ENCODE measurements at regions not wholly inside any gene's neighbourhood (a gene's known extent, or its start where the extent isn't known, plus 50 kb on each side); places are given as distances from the start of the nearest gene placed in this dataset.

DNA sequence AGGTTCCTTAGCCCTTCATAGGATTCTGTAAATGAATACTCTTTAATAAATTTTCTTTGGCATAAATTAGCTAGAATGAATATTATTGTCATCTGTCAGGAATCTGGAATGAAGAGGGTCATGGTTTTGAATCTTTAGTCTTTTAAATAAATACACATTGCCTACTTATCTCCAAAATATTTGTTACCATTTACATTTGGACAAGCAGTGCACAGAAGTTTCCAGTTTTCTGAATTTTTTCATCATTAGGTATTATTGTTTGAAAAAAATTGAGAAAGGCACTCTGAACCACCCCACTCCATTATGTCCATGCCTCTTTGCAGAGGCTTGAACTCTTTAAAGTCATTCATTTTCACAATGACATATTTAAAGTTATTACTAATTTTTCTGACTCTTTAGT, 549.0 kb upstream of the LUZP2 start:
- no peaks in the 10 kb centered on the region for H3K36me3 Mint-ChIP-seq (ENCODE audit: low read depth)
- no peaks in the 10 kb centered on the region for H3K27me3 Mint-ChIP-seq (ENCODE audit: low read depth, poor library complexity)
- no peaks in the 10 kb centered on the region for H3K4me1 Mint-ChIP-seq
- H3K27ac Mint-ChIP-seq, result no peak overlapping the region
- no peaks in the 10 kb centered on the region for H3K9me3 Mint-ChIP-seq
- TF ChIP-seq, protein P1, sequence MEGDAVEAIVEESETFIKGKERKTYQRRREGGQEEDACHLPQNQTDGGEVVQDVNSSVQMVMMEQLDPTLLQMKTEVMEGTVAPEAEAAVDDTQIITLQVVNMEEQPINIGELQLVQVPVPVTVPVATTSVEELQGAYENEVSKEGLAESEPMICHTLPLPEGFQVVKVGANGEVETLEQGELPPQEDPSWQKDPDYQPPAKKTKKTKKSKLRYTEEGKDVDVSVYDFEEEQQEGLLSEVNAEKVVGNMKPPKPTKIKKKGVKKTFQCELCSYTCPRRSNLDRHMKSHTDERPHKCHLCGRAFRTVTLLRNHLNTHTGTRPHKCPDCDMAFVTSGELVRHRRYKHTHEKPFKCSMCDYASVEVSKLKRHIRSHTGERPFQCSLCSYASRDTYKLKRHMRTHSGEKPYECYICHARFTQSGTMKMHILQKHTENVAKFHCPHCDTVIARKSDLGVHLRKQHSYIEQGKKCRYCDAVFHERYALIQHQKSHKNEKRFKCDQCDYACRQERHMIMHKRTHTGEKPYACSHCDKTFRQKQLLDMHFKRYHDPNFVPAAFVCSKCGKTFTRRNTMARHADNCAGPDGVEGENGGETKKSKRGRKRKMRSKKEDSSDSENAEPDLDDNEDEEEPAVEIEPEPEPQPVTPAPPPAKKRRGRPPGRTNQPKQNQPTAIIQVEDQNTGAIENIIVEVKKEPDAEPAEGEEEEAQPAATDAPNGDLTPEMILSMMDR (IDR thresholded peaks at IDR 0.05), result no peak
- DNase-seq, result no peak
- no peak overlapping the region for H3K4me3 Mint-ChIP-seq

DNA sequence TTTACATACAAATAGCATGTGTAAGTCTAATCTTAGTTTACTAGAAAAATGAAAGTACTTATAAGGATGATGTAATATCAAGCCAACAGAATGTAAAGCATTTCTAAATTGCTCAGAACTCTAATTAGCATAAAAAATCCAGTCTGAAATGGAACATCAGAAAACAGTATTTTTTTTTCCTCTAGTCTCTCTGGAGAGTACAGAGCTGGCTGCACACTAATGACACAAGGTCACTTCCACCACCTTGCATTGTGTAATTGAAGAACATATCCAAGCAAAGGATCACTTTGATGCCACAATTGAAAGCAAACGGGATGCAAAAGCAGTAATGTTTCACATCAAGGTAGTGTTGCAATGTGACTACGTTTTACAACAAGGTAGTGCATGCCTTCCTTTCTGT, 548.0 kb upstream of the LUZP2 start:
- H3K36me3 Mint-ChIP-seq (ENCODE audit: low read depth), result no peaks in the 10 kb centered on the region
- no peaks in the 10 kb centered on the region for H3K9me3 Mint-ChIP-seq
- DNase-seq, result no peak
- no peak overlapping the region for H3K4me3 Mint-ChIP-seq
- H3K27ac Mint-ChIP-seq, result no peak overlapping the region
- H3K4me1 Mint-ChIP-seq, result no peaks in the 10 kb centered on the region
- TF ChIP-seq, protein P1 (IDR thresholded peaks at IDR 0.05), result no peak
- no peaks in the 10 kb centered on the region for H3K27me3 Mint-ChIP-seq (ENCODE audit: low read depth, poor library complexity)

DNA sequence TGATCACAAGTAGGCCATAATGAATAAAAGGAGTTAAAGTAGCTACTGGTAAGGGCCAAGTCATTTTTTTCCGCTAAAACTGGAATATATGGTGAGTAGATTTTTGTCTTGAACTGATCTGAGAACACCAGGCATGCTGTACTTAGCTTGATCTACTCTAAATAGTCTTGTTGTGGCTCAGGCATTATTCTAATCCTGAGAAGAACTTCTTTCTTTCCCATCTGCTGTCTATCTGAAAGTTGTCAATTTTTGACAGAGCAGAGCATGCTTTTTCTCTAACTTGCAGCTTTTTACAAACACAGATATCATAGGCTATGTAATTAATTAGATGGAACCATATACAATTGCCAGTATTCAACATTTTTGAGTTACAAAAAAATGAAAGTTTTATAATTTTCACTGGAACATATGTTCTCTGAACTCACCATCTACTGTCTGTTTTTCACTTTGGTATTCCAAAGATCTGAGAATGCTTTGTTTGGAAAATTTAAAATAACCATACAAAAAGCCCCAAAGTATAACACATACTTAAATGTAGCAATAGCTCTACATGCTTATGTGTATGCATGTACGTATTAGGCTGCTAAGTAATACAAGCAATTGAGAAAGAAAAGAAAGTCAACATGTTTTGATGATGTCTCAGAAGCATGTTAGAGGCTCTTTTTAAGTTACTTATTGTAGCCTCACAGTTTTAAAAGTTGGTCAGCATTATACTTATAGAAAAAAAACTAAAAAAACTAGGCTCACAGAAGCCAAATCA, 542.7 kb upstream of the LUZP2 start:
- no peak for DNase-seq
- Mint-ChIP-seq H3K4me1 (no peaks in the 10 kb centered on the region), H3K27me3 (ENCODE audit: low read depth, poor library complexity) (no peaks in the 10 kb centered on the region), H3K36me3 (ENCODE audit: low read depth) (no peaks in the 10 kb centered on the region), H3K27ac (no peak overlapping the region), H3K9me3 (no peaks in the 10 kb centered on the region), H3K4me3 (no peak overlapping the region)
- TF ChIP-seq, protein P1 (IDR thresholded peaks at IDR 0.05), result no peak

DNA sequence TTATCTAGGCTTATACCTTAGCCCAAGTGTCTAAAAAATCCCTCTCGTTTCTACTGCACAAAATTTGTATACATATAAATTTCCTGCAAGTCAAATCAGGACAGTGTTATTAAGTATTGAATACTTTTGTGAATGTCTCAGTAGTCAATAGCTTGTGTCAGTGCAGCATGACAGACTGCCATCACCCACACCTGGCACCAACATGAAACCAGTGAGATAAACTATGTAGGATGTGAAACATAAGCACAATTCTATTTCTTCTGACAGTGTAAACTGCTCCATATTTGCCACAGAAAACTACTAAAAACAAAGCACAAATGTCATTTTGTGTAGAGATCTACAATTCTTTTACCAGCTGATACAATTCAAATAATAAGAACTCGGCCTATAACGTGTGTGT, 542.1 kb upstream of the LUZP2 start:
- Mint-ChIP-seq H3K27ac (no peak overlapping the region), H3K36me3 (ENCODE audit: low read depth) (no peaks in the 10 kb centered on the region), H3K4me1 (no peaks in the 10 kb centered on the region), H3K9me3 (no peaks in the 10 kb centered on the region), H3K27me3 (ENCODE audit: low read depth, poor library complexity) (no peaks in the 10 kb centered on the region), H3K4me3 (no peak overlapping the region)
- no peak for DNase-seq
- TF ChIP-seq, protein P1 (IDR thresholded peaks at IDR 0.05), result no peak

DNA sequence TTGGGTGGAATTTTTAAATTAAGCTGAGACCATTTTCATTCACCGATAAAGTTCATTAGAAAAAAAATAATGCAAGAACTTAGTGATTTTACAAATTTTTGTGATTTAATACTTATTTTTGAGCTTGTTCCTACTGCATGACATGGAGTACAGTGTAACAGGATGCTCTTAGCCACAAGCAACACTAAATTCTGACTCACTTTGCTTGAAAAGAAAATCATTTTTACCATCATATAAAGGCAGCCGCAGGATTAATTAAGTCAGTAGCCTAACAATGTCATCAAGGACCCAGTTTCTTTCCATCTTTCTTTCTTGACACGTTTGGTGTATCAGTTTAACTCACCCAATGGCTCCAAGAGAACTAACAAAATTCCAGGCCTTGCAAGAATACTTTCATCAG, 540.3 kb upstream of the LUZP2 start:
- H3K27ac Mint-ChIP-seq, result no peak overlapping the region
- no peak for DNase-seq
- TF ChIP-seq, protein P1 (IDR thresholded peaks at IDR 0.05), result no peak
- no peaks in the 10 kb centered on the region for H3K36me3 Mint-ChIP-seq (ENCODE audit: low read depth)
- no peaks in the 10 kb centered on the region for H3K4me1 Mint-ChIP-seq
- H3K4me3 Mint-ChIP-seq, result no peak overlapping the region
- no peaks in the 10 kb centered on the region for H3K27me3 Mint-ChIP-seq (ENCODE audit: low read depth, poor library complexity)
- no peaks in the 10 kb centered on the region for H3K9me3 Mint-ChIP-seq

DNA sequence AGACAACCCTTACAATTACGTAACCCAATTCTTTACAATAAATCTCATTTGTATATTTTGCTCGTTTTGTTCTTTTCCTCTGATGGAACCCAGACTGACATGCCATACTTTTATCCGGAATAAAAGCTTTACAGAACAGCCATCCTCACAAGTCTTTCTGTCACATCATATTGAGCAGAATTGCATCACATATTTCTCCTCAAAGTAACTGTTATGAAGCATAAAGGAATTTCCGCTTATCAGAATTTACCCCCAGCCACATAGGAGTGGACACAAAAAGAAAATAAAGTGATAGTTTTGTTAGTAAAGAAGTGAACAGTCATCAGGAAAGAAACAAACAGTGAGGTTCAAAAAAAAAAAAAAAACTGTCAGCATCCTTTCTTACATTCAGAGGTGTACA, 539.5 kb upstream of the LUZP2 start:
- DNase-seq, result no peak
- no peaks in the 10 kb centered on the region for H3K27me3 Mint-ChIP-seq (ENCODE audit: low read depth, poor library complexity)
- H3K9me3 Mint-ChIP-seq, result no peaks in the 10 kb centered on the region
- H3K4me3 Mint-ChIP-seq, result no peak overlapping the region
- H3K36me3 Mint-ChIP-seq (ENCODE audit: low read depth), result no peaks in the 10 kb centered on the region
- TF ChIP-seq, protein P1 (IDR thresholded peaks at IDR 0.05), result no peak
- no peaks in the 10 kb centered on the region for H3K4me1 Mint-ChIP-seq
- H3K27ac Mint-ChIP-seq, result no peak overlapping the region
